Skin of body (tissue), 1 donor: ENCODE measurements at regions not wholly inside any gene's neighbourhood (a gene's known extent, or its start where the extent isn't known, plus 50 kb on each side); places are given as distances from the start of the nearest gene placed in this dataset.
"Not testable (repeated sequence)": the region's sequence is repeated elsewhere in the genome, so short reads cannot be mapped to it uniquely, and the experiment has no call there.

Experiments used
- DNase-seq: peaks from one replicate; lab custom pipeline; 2025; lab: John Stamatoyannopoulos, UW

DNA sequence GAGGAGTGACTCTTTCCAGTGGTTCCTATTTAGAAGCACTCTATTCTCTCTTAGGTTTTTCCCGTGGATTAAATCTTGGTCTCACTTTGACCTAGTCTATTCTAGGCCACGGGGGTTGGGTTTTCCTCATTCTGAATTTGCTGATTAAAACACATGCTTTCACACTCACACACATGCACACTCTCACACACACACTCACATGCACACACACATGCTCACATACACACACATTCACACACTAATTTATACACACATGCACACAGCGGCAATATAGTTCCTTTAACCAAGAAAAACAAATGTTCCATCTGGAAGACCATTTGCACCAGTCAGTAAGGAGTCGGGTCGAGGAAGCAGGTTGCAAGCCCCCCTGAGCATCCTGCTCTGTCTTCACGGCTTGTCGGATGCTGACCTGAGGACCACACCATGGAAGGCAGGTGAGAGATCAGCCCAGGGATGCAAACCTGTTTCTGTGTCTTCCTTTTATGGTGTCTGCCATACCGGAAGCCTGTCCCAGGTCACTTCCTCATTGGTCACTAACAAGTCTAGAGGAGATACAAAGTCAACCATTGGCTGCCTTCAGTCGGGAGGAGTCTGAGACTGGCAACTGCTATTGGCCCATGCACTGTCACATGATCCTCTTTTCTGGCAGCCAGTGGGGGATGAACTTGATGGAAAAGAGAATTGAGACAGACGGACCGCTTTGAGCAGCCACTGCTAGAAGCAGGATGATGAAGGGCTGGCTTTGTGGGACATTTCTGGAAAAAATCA, 330.8 kb downstream of the FGFR2 start:
- no peak for DNase-seq

DNA sequence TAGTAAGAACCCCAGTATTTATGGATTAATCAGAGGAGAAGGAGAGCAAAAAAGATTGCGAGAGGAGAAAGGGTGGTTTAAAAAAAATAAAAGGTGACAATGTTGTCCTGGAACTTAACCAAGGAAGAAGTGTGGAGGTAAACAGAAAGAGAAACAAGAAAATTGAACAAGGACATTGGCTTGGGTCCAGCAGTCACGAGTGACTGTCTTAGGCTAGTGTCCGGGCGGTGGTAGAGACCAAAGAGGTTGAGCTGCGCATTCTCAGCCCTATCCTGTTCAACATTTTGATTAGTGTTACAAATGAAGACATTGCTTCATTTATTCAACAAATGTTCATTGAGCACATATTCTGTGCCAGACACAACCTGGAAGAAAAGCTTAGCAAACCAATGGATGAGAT, 329.9 kb downstream of the FGFR2 start:
- DNase-seq, result no peak

DNA sequence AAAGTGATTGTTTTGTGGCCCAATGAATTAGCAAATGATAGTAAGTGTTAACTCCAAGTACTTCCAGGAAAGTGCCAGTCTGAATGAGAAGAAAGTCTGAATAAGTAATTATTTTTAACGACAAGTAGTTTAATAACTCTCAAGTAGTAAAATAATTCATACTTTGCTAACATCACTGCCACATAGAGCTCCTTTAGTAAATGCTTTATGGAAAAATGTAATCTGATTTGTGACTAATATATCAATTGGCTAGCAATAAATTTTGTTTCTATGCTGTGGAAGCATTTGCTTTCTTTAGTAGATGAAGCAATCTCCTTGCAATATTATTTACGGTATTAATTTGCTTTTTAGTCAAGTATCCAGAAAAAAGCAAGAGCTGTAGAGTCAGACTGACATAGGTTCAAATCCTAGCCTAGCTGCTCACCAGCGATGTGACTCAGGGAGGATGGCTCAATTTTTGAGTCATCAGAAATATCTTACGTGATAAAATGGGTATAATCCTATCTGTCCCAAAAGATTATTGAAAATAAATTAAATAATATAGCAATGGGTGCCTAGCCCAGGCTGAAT, 329.3 kb downstream of the FGFR2 start:
- DNase-seq, result no peak

DNA sequence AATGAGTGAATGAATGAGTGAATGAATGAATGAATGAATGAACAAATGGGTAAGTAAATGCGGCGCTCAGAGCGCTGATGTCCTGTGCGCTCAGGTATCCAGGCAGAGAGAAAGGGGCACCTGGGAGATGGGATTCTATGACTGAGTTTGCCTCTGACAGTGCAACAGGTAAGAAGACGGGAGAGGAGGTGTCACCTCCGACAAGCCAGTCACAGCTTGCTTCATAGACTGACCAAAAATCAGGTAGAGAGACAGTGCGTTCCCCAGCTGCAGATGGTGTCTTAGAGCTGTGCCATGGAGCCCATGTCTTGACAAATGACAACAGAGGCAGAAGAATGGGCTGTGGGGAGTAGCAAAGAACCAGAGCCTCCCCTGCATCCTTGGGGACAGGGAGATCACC, 327.3 kb downstream of the FGFR2 start:
- DNase-seq, result no peak

DNA sequence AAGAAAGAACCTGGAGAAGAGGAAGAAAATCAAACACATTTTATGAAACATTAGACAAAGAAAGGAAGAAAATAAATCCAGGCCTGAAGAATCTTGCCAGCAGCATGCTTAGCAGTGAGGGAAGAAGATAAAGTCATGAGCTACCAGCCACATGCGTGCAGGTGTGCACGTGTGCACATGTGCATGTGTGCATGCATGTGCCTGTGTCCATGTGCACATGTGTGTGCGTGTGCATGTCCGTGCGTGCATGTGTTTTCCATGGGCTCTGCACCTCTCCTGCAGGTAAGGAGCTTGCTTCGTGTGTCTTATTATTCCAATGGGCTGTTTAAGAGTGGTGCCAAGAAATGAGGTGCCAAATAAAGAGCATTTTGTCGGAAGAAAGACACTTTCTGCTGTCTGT, 322.2 kb downstream of the FGFR2 start:
- DNase-seq, result no peak

DNA sequence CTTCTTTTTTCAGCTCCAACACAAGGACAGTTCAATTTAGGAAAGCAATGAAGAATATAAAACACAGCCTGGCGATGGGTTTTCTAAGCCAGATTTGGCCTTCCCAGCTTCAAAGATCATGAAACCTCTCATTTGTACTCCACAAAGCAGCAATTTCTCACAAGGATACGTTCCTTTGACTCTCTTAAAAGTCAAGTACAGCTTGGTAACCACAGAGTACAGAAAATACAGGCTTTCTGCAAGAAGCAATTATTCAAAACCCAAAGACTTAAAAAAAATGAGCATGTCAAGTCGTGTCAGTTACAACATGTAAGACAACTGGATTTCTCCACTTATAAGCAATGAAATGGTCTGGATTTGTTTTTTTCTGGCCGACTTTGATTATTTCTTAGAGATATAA, 321.4 kb downstream of the FGFR2 start:
- DNase-seq, result no peak

DNA sequence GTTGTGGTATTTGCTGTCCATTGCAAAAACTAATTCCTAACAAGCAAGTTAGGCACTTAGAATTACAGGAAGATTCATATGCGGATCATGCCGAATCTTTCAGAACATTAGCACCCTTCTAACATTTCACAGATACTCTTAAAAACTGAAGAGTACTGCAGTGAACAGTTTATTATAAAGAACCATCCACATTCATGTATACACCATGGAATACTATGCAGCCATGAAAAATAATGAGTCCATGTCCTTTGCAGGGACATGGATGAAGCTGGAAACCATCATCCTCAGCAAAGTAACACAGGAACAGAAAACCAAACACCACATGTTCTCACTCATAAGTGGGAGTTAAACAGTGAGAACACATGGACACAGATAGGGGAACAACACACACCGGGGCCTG, 319.9 kb downstream of the FGFR2 start:
- not testable (repeated sequence) for DNase-seq

DNA sequence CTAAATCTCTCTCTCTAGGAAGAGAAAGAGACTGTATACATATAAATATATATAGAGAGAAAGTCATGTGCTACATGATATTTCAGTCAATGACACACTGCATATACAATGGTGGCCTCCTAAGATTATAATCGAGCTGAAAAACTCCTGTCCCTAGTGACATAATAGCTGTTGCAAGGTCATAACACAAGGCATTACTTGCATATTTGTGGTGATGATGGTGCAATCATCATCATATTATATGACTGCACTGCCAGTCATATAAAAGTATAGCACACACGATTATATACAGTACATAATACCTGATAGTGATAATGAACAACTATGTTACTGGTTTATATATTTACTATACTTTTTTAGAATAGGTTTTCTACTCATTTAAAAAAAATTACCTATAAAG, 316.7 kb downstream of the FGFR2 start:
- no peak for DNase-seq

DNA sequence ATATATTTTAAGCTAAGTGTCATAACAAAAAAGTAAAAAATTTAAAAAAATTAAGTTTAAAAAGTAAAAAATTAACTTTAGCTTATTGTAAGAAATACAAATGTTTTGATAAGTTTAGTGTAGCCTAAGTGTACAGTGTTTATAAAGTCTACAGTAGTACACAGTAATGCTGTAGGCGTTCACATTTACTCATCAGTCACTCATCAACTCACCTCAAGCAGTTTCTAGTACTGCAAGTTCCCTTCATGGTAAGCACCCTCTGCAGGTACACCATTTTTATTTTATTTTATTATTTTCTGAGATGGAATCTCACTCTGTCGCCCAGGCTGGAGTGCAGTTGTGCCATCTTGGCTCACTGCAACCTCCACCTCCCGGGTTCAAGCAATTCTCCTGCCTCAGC, 316.0 kb downstream of the FGFR2 start:
- no peak for DNase-seq

DNA sequence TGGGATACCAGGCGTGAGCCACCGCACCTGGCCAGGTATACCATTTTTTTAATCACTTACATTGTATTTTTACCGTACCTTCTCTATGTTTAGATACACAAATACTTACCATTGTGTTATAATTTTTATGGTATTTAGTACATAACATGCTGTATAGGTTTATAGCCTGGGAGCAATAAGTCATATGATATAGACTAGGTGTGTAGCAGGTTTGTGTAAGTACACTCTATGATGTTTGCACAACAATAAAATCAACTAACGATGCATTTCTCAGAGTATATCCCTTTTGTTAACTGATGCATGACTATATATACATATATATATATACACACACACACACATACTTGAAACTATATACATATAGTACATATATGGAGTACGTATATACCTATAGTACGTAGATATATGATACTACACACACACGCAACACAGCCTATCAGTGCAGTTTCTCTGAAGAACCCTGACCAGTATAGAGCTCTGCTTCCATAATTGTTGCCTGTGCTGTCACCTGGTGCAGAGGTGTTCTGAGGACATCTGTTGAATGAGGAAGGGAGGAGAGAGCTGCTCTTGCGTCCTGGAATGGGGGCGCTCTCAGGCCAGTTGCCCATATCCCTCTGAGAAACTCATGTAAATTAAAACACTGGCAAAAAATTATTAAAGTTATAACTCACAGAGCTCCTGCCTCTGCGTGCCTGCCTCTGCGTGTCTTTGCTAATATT, 315.3 kb downstream of the FGFR2 start:
- DNase-seq, result no peak

DNA sequence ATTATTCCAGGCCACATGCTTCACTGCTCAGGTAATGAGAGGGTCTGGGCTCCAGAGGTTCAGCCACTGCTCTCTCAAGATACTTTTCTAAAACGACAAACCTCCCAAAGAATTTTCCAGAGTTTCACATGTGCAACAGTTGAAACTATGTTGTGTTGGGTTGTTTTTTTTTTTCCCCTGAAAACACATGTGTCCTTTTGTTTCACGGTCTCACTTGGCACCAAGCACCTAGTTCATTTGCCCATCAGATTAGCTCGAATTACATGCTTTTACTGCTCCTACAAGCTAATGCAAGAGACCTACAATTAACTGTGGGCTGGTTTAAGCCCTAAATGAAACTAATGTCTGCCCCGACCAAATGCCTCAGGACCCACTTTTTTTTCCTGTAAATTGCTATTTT, 313.3 kb downstream of the FGFR2 start:
- no peak for DNase-seq

DNA sequence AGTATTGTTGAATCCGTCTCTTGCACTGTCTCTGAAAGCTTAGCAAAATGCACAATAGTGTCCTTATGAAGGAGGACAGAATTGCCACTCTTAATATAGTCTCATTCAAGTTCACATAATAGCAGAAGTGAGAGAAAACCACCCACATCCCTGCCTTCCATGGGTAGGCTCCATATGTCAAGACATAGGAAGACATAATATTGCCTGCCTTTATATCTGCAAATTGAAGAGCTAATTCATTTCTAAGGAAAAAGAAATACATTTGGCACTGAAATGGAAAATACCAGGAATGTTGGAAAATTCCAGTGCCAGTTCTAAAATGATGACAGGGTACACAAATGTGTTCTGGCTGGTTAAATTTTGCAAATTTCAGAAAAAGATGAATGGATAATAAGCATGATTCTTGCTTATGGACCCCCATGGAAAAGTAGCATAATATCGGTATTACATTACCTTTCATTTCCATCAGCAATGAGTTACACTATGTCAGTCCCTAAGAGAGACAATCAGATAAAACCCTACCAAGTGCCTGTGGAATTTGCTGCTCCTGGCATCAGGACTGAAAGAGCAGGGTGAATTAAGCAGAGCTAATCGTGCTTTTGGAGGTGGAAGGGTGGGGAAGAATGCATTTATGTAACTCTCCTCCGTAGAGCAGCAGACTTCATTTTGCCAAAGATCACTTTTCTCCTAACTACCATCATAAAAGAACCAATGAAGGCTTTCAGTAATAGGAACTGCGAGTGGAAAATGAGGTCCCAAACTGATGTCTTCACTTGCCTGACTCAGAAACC, 312.6 kb downstream of the FGFR2 start:
- no peak for DNase-seq

DNA sequence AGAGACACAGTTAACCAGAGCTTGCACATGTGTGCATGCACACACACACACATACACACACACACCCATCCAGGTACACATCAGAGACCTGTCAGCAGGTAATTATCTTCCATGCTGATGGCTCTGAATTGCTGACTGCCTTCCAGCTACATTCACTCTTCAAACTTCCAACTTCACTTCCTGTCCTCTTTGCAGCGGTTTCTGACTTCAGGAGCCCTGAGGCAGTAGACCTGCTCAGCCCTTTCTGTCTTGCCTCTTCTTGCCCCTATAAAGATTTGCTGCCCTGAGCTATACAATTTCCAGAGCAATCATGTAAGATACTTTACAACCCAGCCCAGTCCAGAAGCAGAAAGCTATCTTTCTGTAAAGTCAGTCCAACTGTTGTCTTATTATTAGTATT, 310.2 kb downstream of the FGFR2 start:
- no peak for DNase-seq

DNA sequence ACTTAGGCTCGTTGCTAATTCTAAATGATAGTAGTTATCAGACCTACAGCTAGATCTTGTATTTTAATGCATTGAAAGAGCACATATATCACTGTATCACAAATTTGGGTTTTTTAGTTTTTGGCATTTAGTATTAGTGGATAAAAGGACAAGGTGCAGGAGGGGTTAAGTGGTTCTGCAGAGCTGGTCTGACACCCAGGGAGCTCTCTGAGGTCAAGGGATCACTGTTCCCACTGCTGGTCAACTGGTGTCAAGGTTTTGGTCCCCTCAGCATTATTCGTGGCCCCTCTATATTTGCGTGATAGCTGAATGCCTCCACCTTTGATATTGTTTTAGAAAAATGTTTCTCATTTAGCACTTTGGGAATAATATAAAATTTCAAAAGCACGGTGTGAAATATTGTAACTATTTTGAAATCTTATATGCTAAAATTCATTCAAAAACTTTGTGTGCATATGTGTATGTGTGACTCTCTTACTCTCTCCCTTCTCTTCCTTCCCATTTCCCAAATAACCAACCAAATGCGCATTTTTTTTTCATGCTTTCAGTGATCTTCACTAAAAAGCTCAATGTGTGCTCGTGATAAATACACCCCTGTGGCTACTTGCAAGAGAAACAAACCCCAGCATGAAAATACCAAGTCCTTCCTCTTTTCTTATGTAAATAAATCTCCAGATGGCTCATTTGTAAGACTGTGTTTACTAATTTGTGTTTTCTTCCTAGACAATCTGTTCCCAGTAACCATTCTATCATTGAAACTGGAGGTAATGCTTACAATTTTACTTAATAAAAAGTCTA, 309.2 kb downstream of the FGFR2 start:
- DNase-seq, result no peak

DNA sequence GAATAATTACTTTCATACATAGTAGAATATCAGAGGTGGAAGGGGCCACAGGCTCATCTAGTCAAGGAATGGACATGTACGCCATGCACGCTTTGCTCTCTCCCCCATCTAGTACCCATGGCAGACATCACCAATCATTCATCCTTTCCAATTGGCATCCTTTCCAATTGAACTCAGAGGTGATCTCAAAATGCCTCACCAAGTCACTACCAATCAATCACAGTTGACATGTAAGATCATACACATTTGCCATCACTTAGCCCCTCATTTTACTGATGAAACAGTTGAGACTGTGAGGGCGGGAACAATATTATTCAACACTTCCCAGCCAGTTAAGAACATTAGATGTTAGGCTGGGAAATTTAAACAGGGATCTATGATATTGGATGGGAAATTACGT, 308.4 kb downstream of the FGFR2 start:
- no peak for DNase-seq

DNA sequence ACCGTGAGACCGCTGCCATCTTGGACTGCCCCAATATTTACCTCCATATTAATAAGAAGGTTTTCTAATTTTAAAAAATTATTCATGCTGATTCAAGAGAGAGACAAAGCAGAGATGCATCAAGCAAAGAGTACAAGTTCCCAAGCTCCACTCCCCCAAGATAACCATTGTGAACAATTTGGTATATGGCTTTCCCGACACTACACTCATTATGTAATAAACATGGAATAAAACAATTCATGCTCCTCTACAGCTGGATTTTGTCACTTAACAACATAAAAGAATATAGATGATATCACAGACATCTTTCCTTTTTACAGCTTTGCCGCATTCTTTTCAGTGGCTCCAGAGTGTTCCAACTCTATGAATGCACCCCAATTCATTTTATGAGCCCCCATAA, 307.6 kb downstream of the FGFR2 start:
- DNase-seq, result no peak

DNA sequence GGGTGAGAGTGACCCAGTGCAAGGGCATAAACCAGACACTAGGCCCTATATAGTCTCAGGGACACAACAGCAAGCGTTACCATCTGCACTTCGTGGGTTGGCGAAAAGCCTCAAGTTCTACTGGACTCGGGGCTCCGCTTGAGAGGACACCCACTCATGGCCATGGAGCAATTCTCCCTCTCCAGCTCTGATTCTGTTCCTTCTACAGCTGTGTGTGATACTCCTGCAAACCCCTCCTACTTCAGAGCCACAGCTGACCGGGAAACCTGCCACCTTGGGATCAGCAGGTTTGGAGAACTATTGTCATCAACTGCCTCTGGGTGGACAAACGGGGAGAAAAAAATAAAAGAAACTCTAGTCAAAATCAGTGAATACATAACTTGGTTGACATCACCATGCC, 306.9 kb downstream of the FGFR2 start:
- no peak for DNase-seq

DNA sequence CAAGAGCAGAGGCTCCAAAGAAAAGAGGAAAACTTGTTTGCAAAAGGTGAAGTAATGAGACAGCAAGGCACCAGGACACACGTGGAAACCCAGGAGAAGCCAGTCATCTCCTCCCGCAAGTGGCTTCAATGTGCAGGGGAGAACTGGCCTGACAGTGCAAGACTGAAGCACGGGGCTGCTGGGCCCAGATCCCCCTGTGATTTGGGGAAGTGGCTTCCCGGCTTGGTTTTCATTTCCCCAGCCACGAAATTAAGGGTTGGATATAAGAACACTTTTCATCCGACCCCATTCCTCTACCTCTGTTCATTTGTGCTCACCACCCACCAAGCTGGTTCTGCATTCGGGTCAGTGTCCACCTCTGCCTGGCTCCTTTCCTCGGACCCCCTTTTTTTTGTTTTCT, 306.4 kb downstream of the FGFR2 start:
- no peak for DNase-seq

DNA sequence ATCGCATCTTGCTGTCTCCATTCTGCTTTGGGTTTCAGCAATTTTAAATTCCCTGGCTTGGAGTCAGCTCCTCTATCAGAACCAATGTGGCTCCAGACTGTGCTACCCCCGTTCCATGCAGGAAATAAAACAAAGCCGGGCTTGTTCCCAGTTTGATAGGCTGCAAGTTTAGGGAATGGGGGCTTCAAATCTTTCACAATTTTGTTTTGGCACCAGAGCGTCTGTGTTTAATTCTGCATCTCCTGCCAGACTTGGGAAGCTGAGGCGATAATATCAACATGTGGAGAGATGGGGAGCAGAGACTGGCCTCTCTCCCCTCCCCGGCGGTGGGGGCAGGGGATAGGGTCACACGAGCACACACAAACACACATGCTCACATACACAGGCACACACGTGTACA, 305.9 kb downstream of the FGFR2 start:
- no peak for DNase-seq

DNA sequence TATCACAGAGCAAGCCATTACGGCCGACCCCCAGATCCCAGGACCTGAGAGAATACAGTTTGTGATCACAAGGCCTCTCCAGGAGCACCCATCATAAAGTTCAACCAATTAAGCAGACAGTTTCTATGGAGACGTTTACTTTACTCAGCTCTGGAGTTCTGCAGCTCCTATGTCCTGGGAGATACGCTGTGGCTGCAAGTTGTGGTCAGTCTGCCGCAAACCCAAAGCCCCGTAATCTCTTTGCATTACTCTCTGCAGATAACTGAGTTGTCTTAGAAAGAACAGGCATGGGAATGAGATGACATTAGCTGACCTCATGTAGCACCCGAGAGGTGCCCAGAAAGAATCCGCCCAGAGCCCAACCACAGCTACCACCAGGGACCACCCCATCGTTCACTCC, 305.1 kb downstream of the FGFR2 start:
- DNase-seq, result no peak

DNA sequence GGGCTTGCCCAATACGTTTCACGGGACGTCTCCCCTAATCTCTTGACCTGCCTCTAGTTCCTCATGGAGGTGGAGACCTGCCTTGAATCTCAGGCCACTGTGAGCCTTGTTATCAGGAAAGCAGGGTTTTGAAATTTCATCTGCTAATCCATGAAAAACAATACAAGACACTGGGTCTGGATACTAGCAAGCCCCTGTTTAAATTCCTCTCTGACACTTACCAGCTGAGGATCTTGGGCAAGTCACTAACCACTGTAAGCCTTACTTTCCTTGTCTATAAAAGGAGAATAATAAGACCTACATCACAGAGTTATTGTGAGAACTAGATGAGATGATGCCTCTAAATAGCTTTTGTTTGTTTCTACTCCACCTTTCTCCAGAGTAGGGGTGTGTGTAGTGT, 303.6 kb downstream of the FGFR2 start:
- DNase-seq, result no peak
